ENCODE measurements at regions not wholly inside any gene's neighbourhood (a gene's known extent, or its start where the extent isn't known, plus 50 kb on each side); places are given as distances from the start of the nearest gene placed in this dataset.

- TF ChIP-seq POLR2A (IDR thresholded peaks at IDR 0.05; ENCODE audit: low read length) (no peak), GATA1 (IDR thresholded peaks at IDR 0.05; ENCODE audit: low read depth, low read length) (no peak)
Measured at GRCh38 chr18:50453732-50454131, 78.9 kb downstream of the SKA1 start.
